ENCODE measurements at regions not wholly inside any gene's neighbourhood (a gene's known extent, or its start where the extent isn't known, plus 50 kb on each side); places are given as distances from the start of the nearest gene placed in this dataset.
A peak's percentile ranks its signal among the peaks of the same experiment; 100 is the strongest.

DNA sequence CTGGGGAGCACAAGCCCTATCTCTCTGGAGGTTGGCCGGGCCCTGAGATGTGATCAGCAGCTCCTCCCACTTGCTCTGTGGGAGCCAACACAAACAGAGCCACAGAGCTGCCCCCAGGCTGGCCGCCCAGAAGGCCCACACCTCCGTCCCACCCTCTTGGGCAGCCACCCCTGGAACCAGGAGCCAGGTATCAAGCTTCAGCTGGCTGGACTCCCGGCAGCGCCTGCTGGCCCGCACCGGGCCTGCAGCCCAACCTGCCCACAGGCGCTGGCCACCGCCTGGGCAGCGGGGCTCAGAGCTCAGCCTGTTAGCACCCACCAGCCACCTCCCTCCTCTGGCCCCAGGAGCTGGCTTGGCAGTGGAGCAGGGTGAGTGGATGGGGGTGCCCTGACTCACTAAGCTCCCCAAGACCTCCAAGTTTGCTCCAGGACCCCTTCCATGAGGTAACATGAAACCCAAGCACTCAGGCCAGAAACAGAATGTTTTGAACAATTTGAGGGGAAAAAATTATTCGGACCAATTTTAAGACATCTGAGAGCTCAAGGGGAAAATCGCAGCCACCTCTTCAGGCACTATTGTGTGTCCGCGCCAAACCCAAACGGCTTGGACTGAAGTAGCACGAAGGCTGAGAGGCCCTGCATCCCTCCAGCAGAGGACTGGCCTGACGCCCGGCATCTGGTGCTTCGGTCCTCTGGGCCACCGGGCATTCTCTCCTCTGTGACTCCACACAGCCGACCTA lies 450.8 kb downstream of the SOX6 start:
- peak; percentile 40 for DNase-seq (ENCODE audit: low spot score)

DNA sequence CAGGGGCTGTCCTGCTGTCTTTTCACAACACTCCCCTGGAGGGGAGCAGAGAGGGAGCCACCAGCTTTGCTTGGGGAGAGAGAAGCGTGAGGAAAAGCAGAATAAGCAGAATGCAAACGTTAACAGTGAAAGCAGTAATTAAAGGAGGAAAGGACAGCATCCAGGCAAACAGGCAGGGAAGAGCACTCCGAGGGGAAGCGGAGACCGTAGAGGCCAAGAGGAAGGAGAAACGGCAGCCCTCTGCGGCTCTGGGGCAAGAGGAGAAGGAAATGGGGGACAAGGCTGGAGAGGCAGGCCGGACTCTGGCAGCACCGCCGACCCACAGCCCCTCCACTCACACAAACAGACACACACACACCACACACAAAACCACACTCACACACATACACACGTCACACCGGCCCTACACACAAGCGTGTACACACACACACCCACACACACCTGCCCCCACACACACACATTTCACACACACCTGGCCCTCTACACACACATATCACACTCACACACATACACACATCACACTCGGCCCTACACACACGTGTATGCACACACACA lies 449.8 kb downstream of the SOX6 start:
- DNase-seq (ENCODE audit: low spot score): no peak

DNA sequence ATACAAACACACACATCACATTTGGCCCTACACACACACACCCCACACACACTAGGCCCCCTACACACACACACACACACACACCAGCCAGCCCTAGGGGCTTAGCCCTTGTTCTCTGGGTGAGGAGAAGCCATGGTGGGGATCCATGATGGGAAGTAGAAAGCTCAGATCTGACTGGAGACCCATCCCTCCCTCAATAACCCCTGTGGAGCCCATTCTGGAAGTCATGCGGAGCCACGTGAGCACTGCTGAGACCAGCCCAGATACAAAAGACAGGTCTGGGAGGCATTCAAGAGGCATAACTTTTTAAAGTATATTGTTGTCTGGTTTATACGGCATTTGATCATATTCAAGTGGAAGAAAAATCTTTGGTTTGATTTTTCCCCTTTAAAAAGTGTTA lies 448.5 kb downstream of the SOX6 start:
- no peak for DNase-seq (ENCODE audit: low spot score)

DNA sequence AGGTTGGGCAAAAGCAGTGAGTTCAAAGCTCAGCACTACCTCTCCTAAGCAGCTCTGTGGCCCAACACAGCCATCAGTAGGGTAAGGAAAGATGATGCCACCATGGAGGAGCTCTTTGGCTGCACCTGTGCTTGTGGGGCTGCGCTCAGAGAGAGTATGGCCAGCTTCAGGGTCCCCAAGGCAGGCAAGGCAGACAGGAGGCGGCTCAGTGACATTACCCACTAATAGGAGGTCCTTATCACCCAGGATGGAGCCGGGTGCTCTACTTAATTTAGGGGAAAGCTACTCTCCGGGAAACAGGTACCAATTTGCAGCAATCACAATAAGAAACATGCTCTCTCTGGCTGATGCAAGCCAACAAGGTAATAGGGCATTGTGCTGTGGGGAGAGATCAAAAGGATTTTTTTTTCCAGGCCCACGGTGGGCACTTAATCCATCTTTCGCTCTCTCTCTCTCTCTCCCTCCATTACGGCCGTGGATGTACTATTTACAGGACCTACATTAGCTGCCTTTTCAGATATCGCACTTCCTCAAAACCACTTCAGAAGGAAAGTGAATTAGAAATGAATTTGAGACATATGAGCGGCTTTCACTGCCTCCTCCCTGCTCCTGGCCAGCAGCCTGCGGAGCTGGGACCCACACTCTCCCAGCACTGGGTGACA lies 446.3 kb downstream of the SOX6 start:
- no peak for DNase-seq (ENCODE audit: low spot score)

DNA sequence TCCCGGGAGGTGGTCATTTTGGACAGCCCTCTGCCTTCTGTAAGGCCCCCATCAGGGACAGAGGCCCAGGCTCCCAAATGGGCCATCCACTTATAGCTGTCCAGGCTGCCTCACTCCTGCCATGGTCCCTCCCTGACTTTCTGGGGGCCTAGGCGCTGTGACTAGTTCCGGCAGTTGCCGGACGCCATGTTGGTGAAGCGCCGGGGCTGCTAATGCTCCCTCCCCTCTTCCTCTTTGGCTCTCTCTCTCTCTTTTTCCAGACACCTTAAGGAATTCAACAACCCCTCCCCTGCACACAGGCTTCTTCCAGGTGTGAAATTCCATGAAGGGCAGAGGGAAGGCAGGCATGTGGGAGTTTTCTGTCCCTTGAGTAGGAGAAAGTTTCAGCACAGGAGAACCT lies 445.6 kb downstream of the SOX6 start:
- DNase-seq (ENCODE audit: low spot score): no peak

DNA sequence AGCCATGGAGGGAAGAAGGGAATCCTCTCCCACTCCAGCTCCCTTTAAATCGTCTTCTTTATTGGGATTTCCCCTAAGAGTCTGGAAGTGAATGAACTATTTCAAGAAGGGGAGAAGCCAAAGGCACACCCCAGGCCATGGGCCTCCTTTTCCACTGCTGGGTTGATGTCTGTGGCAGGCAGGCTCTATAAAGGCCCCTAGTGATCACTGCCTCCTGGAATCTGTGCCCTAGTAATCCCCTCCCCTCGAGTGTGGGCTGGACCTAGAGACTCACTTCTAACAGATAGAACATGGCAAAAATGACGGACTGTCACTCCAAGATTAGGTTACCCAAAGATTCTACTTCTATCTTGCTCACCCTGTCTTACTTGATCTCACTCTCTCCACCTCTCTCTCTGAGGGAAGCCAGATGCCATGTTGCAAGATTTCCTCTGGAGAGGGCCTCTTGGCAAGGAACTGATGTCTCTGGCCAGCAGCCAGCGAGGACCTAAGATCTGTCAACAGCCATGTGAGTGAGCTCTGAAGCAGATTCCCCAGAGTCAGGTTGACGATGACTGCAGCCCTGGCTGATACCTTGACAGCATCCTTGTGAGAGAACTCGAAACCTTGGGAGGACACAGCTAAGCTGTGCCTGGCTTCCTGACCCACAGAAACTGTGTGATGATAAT lies 444.8 kb downstream of the SOX6 start:
- DNase-seq (ENCODE audit: low spot score): peak; percentile 72

DNA sequence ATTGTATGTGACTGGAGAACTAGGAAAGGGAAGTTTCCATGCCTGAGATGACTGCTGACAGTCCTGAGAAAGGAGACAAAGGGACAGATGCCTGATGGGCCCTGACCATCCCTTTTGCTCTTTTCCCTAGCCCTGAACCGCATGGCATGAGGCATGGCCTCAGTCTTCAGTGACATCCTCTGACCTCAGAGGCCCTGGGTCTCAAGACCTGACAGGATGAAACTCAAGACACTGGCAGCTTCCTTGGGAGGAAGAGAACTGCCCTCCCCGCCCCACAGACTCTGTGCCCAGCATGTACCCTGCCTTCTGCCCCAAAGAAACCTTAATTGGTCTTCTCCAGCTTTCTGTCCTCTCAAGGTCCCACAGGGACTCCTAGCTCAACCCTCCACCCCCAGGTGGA lies 444.1 kb downstream of the SOX6 start:
- no peak for DNase-seq (ENCODE audit: low spot score)

DNA sequence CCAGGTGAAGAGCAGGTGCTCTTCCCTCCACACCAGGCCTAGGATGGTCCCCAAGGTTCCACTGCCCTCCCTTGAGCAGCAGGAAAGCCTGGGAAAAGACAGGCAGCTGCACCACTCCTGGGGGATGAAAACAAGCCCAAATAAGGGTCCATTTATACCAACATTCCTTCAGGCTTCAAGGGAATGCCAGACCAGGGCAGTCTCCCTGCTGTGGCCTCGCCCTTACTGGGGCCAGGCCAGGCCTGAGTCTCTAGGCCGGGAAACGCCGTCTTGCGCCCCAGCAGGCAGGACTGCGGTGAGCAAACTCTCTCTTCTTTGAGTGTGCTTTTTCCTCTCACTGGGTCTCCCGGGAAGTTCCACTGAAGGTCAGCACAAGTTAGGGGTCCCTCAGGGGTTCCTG lies 443.5 kb downstream of the SOX6 start:
- no peak for DNase-seq (ENCODE audit: low spot score)

DNA sequence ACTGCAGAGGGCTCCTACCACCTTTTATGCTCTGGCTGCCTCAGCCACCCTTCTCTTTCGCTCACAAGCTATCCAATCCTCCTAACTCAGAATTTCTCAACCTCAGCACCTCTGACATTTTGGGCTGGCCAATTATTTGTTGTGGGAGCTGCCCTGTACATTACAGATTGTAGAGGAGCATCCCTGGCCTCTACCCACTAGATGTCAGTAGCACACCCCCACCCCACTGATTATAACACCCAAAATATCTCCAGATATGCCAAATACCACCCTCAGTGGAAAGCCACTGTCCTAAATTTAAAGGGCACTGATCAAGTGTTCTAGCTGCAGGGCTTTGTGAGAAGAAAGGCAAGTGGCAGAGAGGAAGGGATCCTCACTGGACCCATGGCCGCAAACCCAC lies 443.1 kb downstream of the SOX6 start:
- no peak for DNase-seq (ENCODE audit: low spot score)

Measured in Ammon's horn (tissue), 1 donor.